ENCODE measurements at regions not wholly inside any gene's neighbourhood (a gene's known extent, or its start where the extent isn't known, plus 50 kb on each side); places are given as distances from the start of the nearest gene placed in this dataset.

- TF ChIP-seq CTCF (IDR thresholded peaks at IDR 0.05) (no peak), POLR2A (IDR thresholded peaks at IDR 0.05) (no peak)
These were observed 542.6 kb downstream of the DHX35 start for GRCh38 chr20:39504710-39505094.

Measured in body of pancreas (tissue), 4 donors.